ENCODE measurements at regions not wholly inside any gene's neighbourhood (a gene's known extent, or its start where the extent isn't known, plus 50 kb on each side); places are given as distances from the start of the nearest gene placed in this dataset.

GRCh38 chrX:140065961-140066662, 100.8 kb upstream of the CXorf66 start:
- H3K9me3 ChIP-seq (ENCODE audit: low read depth), result no peaks in the 10 kb centered on the region
- H3K4me3 ChIP-seq, result no peak overlapping the region
- no peaks in the 10 kb centered on the region for H3K4me1 ChIP-seq (ENCODE audit: low read depth)
- TF ChIP-seq, protein P1, sequence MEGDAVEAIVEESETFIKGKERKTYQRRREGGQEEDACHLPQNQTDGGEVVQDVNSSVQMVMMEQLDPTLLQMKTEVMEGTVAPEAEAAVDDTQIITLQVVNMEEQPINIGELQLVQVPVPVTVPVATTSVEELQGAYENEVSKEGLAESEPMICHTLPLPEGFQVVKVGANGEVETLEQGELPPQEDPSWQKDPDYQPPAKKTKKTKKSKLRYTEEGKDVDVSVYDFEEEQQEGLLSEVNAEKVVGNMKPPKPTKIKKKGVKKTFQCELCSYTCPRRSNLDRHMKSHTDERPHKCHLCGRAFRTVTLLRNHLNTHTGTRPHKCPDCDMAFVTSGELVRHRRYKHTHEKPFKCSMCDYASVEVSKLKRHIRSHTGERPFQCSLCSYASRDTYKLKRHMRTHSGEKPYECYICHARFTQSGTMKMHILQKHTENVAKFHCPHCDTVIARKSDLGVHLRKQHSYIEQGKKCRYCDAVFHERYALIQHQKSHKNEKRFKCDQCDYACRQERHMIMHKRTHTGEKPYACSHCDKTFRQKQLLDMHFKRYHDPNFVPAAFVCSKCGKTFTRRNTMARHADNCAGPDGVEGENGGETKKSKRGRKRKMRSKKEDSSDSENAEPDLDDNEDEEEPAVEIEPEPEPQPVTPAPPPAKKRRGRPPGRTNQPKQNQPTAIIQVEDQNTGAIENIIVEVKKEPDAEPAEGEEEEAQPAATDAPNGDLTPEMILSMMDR (IDR thresholded peaks at IDR 0.05; ENCODE audit: low read depth, low read length), result no peak
- H3K27me3 ChIP-seq, result no peaks in the 10 kb centered on the region
- no peak for DNase-seq (ENCODE audit: low read depth in 1 of 2, low spot score in 1 of 2)
- H3K36me3 ChIP-seq, result no peaks in the 10 kb centered on the region
- H3K27ac ChIP-seq, result no peak overlapping the region

DNA sequence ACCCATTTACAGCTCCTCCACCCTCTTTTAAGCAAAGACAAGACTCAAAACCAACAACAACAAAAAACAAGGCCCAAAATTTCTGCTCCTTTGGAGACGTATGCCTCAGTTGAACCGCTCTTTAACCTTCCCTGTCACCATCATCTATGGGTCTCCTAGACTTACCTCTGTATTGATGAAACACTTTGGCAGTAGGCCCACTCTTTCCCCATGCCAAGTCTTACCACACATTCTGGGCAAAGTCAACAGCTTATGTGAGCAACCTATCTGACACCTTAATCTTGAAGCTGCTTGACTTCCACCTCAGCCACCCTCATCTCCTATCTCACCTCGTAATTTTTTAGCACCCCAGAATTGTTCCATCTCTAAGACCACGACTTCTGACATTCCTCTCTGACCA, 99.7 kb upstream of the CXorf66 start:
- H3K4me1 ChIP-seq (ENCODE audit: low read depth), result no peaks in the 10 kb centered on the region
- no peaks in the 10 kb centered on the region for H3K27me3 ChIP-seq
- TF ChIP-seq, protein P1 (IDR thresholded peaks at IDR 0.05; ENCODE audit: low read depth, low read length), result no peak
- DNase-seq (ENCODE audit: low read depth in 1 of 2, low spot score in 1 of 2), result no peak
- H3K27ac ChIP-seq, result no peak overlapping the region
- H3K9me3 ChIP-seq (ENCODE audit: low read depth), result no peaks in the 10 kb centered on the region
- H3K36me3 ChIP-seq, result no peaks in the 10 kb centered on the region
- H3K4me3 ChIP-seq, result no peak overlapping the region

- TF ChIP-seq, protein P1 (IDR thresholded peaks at IDR 0.05; ENCODE audit: low read depth, low read length), result peak; percentile 79
- H3K4me3 ChIP-seq, result no peak overlapping the region
- H3K9me3 ChIP-seq (ENCODE audit: low read depth), result no peaks in the 10 kb centered on the region
- H3K36me3 ChIP-seq, result no peaks in the 10 kb centered on the region
- peak; percentile 78 to 81 for DNase-seq (ENCODE audit: low read depth in 1 of 2, low spot score in 1 of 2)
- no peaks in the 10 kb centered on the region for H3K4me1 ChIP-seq (ENCODE audit: low read depth)
- peaks cover 12% of the 10 kb centered on the region for H3K27me3 ChIP-seq
- no peak overlapping the region for H3K27ac ChIP-seq
These were observed 91.7 kb upstream of the CXorf66 start for GRCh38 chrX:140057001-140057411.

DNA sequence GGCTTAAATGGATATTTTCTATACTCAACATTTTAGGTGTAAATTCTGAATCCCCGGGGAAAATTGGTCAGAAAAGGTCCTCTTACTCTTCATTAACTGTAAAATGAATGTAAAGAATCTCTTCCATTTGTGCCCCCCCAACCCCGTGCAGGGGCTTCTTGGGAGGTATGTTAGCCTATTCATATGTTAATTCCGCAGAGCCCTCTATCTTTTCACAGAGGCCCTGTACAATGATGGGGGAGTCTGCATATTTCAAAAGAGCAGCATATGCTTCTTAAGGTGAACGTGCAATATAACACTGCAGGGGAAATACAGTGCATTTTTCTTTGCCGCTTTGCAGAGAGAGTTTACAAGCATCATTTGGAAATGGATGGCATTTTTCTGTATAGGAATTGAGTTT, 88.5 kb upstream of the CXorf66 start:
- TF ChIP-seq, protein P1 (IDR thresholded peaks at IDR 0.05; ENCODE audit: low read depth, low read length), result no peak
- no peak overlapping the region for H3K27ac ChIP-seq
- no peaks in the 10 kb centered on the region for H3K36me3 ChIP-seq
- H3K4me3 ChIP-seq, result no peak overlapping the region
- H3K4me1 ChIP-seq (ENCODE audit: low read depth), result no peaks in the 10 kb centered on the region
- H3K27me3 ChIP-seq, result peaks cover 12% of the 10 kb centered on the region
- no peak for DNase-seq (ENCODE audit: low read depth in 1 of 2, low spot score in 1 of 2)
- H3K9me3 ChIP-seq (ENCODE audit: low read depth), result no peaks in the 10 kb centered on the region

GRCh38 chrX:140050906-140051305, 85.6 kb upstream of the CXorf66 start:
- H3K9me3 ChIP-seq (ENCODE audit: low read depth), result no peaks in the 10 kb centered on the region
- H3K27me3 ChIP-seq, result peaks cover 12% of the 10 kb centered on the region
- H3K27ac ChIP-seq, result no peak overlapping the region
- H3K4me1 ChIP-seq (ENCODE audit: low read depth), result no peaks in the 10 kb centered on the region
- no peak overlapping the region for H3K4me3 ChIP-seq
- no peaks in the 10 kb centered on the region for H3K36me3 ChIP-seq
- TF ChIP-seq, protein P1 (IDR thresholded peaks at IDR 0.05; ENCODE audit: low read depth, low read length), result peak; percentile 24
- DNase-seq (ENCODE audit: low read depth in 1 of 2, low spot score in 1 of 2), result peak; percentile 7 to 8
